Endodermal cell (in vitro differentiated cells): ENCODE measurements at regions not wholly inside any gene's neighbourhood (a gene's known extent, or its start where the extent isn't known, plus 50 kb on each side); places are given as distances from the start of the nearest gene placed in this dataset.

Experiments
- DNase-seq: peaks from one replicate; pipeline ENCODE4 v3.0.0-alpha.2; 2017
- H3K27ac ChIP-seq: 2 replicates; pipeline ENCODE4 v1.5.1; 2013; ENCODE audit warnings: mild to moderate bottlenecking, low read depth, low read length, moderate library complexity
- H3K27me3 ChIP-seq: 2 replicates; pipeline ENCODE4 v1.6.1; 2013; ENCODE audit warnings: mild to moderate bottlenecking, low read length, moderate library complexity; ENCODE audit not compliant: insufficient read depth, control insufficient read depth, poor library complexity, severe bottlenecking
- H3K36me3 ChIP-seq: 2 replicates; pipeline ENCODE4 v1.7.0; 2013; ENCODE audit warnings: mild to moderate bottlenecking, low read length, moderate library complexity; ENCODE audit not compliant: control insufficient read depth, insufficient read depth
- H3K4me1 ChIP-seq: one replicate; pipeline ENCODE4 v1.7.0; 2013; ENCODE audit warnings: low read length; ENCODE audit not compliant: control insufficient read depth, insufficient read depth
- H3K4me3 ChIP-seq: 2 replicates; pipeline ENCODE4 v1.5.1; 2013; ENCODE audit warnings: mild to moderate bottlenecking, low read length, moderate library complexity
- H3K9ac ChIP-seq: 2 replicates; pipeline ENCODE4 v1.6.1; 2013; ENCODE audit warnings: mild to moderate bottlenecking, low read length, moderate library complexity; ENCODE audit not compliant: poor library complexity, severe bottlenecking; ENCODE audit errors: extremely low read depth
- H3K9me3 ChIP-seq: 2 replicates; pipeline ENCODE4 v1.6.1; 2013; ENCODE audit warnings: mild to moderate bottlenecking, low read length, moderate library complexity; ENCODE audit not compliant: control insufficient read depth
- H3K27ac Mint-ChIP-seq: 2 replicates; pipeline ENCODE4 v1.8.0; 2020; ENCODE audit warnings: mixed read lengths
- H3K27me3 Mint-ChIP-seq: 2 replicates; pipeline ENCODE4 v1.8.0; 2021; ENCODE audit warnings: mild to moderate bottlenecking, mixed read lengths; ENCODE audit not compliant: insufficient read depth
- H3K36me3 Mint-ChIP-seq: 2 replicates; pipeline ENCODE4 v1.8.0; 2020; ENCODE audit warnings: low read depth, mixed read lengths
- H3K4me1 Mint-ChIP-seq: 2 replicates; pipeline ENCODE4 v1.8.0; 2020; ENCODE audit warnings: mixed read lengths
- H3K4me3 Mint-ChIP-seq: 2 replicates; pipeline ENCODE4 v1.8.0; 2020; ENCODE audit warnings: mild to moderate bottlenecking, moderate library complexity, mixed read lengths
- H3K9me3 Mint-ChIP-seq: 2 replicates; pipeline ENCODE4 v1.8.0; 2020; ENCODE audit warnings: mild to moderate bottlenecking, mixed read lengths
- WGBS, 2 experiments: methylation state at CpG; one replicate each; pipeline versions ENCODE4 v1.1.5 to v1.1.7; 2013; ENCODE audit warnings: missing lambda C conversion rate in 2 of 2, mixed read lengths in 1 of 2; ENCODE audit not compliant: insufficient coverage in 1 of 2, insufficient read length in 1 of 2; 5-methylcytosine and 5-hydroxymethylcytosine counted together
- TF ChIP-seq, protein P1 (sequence below): fragments of 200-600 bp; sonication (generic); conservative IDR thresholded peaks from 2 replicates; pipeline ENCODE4 v1.5.0; 2021; ENCODE audit warnings: antibody characterized with exemption, mild to moderate bottlenecking

DNA sequence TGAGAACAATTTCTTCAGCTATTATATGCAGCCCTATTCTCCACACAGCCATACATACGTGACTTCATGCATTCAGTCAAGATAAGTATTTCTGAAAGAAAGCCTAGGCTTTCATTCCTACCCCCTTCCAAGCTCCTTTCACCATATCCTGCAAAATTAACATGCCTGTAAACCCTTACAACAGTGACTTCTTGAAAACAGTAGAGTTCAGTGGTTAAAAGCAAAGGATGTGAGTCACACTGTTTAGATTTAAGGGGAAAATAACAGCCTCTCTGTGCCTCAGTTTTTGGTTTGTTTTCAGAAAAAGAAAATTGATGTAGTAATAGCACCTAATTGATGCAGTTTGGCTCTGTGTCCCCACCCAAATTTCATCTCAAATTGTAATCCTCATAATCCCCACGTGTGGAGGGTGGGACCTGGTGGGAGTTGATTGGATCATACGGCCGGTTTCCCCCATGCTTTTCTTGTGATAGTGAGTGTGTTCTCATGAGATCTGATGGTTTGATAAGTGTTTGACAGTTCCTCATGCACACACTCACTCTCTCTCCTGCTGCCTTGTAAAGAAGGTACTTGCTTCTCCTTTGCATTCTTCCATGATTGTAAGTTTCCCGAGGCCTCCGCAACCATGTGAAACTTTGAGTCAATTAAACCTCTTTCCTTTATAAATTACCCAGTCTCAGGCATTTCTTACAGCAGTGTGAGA lies 264.8 kb downstream of the CETN3 start:
- TF ChIP-seq, protein P1, sequence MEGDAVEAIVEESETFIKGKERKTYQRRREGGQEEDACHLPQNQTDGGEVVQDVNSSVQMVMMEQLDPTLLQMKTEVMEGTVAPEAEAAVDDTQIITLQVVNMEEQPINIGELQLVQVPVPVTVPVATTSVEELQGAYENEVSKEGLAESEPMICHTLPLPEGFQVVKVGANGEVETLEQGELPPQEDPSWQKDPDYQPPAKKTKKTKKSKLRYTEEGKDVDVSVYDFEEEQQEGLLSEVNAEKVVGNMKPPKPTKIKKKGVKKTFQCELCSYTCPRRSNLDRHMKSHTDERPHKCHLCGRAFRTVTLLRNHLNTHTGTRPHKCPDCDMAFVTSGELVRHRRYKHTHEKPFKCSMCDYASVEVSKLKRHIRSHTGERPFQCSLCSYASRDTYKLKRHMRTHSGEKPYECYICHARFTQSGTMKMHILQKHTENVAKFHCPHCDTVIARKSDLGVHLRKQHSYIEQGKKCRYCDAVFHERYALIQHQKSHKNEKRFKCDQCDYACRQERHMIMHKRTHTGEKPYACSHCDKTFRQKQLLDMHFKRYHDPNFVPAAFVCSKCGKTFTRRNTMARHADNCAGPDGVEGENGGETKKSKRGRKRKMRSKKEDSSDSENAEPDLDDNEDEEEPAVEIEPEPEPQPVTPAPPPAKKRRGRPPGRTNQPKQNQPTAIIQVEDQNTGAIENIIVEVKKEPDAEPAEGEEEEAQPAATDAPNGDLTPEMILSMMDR: no peak
- H3K4me1 Mint-ChIP-seq: no peaks in the 10 kb centered on the region

GRCh38 chr5:90142541-90142940 lies 267.0 kb downstream of the CETN3 start:
- WGBS, 2 experiments: 87 to 89% methylated on average over 1 of the region's 1 CpG

More for the DNA sequence above, 264.8 kb downstream of the CETN3 start:
- no peaks in the 10 kb centered on the region for H3K36me3 ChIP-seq
- H3K4me3 ChIP-seq: no peak overlapping the region
- H3K4me1 ChIP-seq: no peaks in the 10 kb centered on the region
- Mint-ChIP-seq H3K27ac (no peak overlapping the region), H3K4me3 (no peak overlapping the region), H3K9me3 (peaks cover 26% of the 10 kb centered on the region), H3K36me3 (peaks cover 17% of the 10 kb centered on the region), H3K27me3 (no peaks in the 10 kb centered on the region)
- no peak for DNase-seq
- H3K9ac ChIP-seq: no peak overlapping the region
- H3K27ac ChIP-seq: no peak overlapping the region
- H3K27me3 ChIP-seq: no peaks in the 10 kb centered on the region
- 96 to 100% methylated on average over 3 of the region's 6 CpGs for WGBS, 2 experiments
- H3K9me3 ChIP-seq: peaks cover 6% of the 10 kb centered on the region

GRCh38 chr5:90141984-90142383 lies 267.6 kb downstream of the CETN3 start:
- no peaks in the 10 kb centered on the region for H3K27me3 Mint-ChIP-seq
- Histone ChIP-seq H3K9ac (no peak overlapping the region), H3K4me3 (no peak overlapping the region), H3K4me1 (no peaks in the 10 kb centered on the region), H3K27ac (no peak overlapping the region), H3K36me3 (no peaks in the 10 kb centered on the region), H3K9me3 (peaks cover 4% of the 10 kb centered on the region), H3K27me3 (no peaks in the 10 kb centered on the region)
- peaks cover 4% of the 10 kb centered on the region for H3K36me3 Mint-ChIP-seq
- peaks cover 8% of the 10 kb centered on the region for H3K9me3 Mint-ChIP-seq
- no peaks in the 10 kb centered on the region for H3K4me1 Mint-ChIP-seq
- DNase-seq: no peak
- WGBS, 2 experiments: 86 to 94% methylated on average over 1 to 3 of the region's 3 CpGs
- H3K27ac Mint-ChIP-seq: no peak overlapping the region
- no peak overlapping the region for H3K4me3 Mint-ChIP-seq
- TF ChIP-seq, protein P1: no peak

More at GRCh38 chr5:90142541-90142940, 267.0 kb downstream of the CETN3 start:
- H3K27me3 ChIP-seq: no peaks in the 10 kb centered on the region
- no peak overlapping the region for H3K4me3 ChIP-seq
- H3K9ac ChIP-seq: no peak overlapping the region
- peaks cover 13% of the 10 kb centered on the region for H3K9me3 Mint-ChIP-seq
- TF ChIP-seq, protein P1: no peak
- no peaks in the 10 kb centered on the region for H3K4me1 ChIP-seq
- H3K4me3 Mint-ChIP-seq: no peak overlapping the region
- no peak for DNase-seq
- no peaks in the 10 kb centered on the region for H3K36me3 ChIP-seq
- peaks cover 9% of the 10 kb centered on the region for H3K9me3 ChIP-seq
- peaks cover 7% of the 10 kb centered on the region for H3K36me3 Mint-ChIP-seq
- H3K27ac Mint-ChIP-seq: no peak overlapping the region
- no peaks in the 10 kb centered on the region for H3K27me3 Mint-ChIP-seq
- no peaks in the 10 kb centered on the region for H3K4me1 Mint-ChIP-seq
- H3K27ac ChIP-seq: no peak overlapping the region
